BJ (cell line): ENCODE measurements at regions not wholly inside any gene's neighbourhood (a gene's known extent, or its start where the extent isn't known, plus 50 kb on each side); places are given as distances from the start of the nearest gene placed in this dataset.

Source experiments
- CTCF ChIA-PET: fragments of 350-600 bp; formaldehyde crosslinking; extraction: SDS; loops from one replicate; lab custom pipeline; 2021; ENCODE audit warnings: antibody characterized with exemption, inconsistent platforms; lab: Yijun Ruan, JAX
- POLR2A ChIA-PET: fragments of 300-600 bp; sonication (Branson Sonifier 250); formaldehyde crosslinking; extraction: SDS; loops from one replicate; lab custom pipeline; 2021; ENCODE audit warnings: antibody characterized with exemption; lab: Charles Lee
- DNase-seq: peaks from one replicate; pipeline ENCODE4 v3.0.0-alpha.2; 2011; ENCODE audit warnings: low read depth
- H3K27me3 ChIP-seq: 2 replicates; pipeline ENCODE4 v1.6.0; 2011; ENCODE audit warnings: low read length; ENCODE audit not compliant: control insufficient read depth, insufficient read depth
- H3K36me3 ChIP-seq: 2 replicates; pipeline ENCODE4 v1.5.1; 2011; ENCODE audit warnings: low read length; ENCODE audit not compliant: control insufficient read depth, insufficient read depth
- H3K4me3 ChIP-seq: 2 replicates; pipeline ENCODE4 v1.5.1; 2011; ENCODE audit warnings: low read depth, mild to moderate bottlenecking, control low read depth, low read length
- TF ChIP-seq, protein P1 (sequence below): IDR thresholded peaks from 2 replicates; pipeline ENCODE4 v1.5.1; 2011; ENCODE audit warnings: low read depth, mild to moderate bottlenecking, control low read depth, inconsistent platforms, low read length, moderate library complexity; ENCODE audit not compliant: insufficient read depth

DNA sequence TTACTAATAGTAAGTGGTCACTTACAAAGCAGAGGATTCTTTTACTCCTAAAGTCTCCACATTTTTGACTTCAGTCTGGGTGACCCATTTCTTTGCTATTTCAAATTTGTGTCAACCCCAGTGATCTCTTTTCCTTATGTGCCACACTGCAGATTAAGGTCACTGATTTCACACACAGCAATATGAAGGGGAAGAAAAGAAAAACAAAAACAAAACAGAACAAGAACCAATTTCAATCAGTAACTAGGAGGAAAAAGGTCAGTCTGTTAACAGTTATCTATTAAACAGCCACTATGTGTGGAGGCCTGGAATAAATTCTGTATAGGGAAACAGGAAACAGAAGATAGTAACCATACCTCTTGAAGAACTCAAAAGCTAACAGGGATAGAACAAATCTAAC, 72.0 kb upstream of the ACVR2A start:
- no peaks in the 10 kb centered on the region for H3K36me3 ChIP-seq
- H3K4me3 ChIP-seq = no peak overlapping the region
- no peaks in the 10 kb centered on the region for H3K27me3 ChIP-seq
- ChIA-PET CTCF (no interaction called here), POLR2A (no interaction called here)
- TF ChIP-seq, protein P1, sequence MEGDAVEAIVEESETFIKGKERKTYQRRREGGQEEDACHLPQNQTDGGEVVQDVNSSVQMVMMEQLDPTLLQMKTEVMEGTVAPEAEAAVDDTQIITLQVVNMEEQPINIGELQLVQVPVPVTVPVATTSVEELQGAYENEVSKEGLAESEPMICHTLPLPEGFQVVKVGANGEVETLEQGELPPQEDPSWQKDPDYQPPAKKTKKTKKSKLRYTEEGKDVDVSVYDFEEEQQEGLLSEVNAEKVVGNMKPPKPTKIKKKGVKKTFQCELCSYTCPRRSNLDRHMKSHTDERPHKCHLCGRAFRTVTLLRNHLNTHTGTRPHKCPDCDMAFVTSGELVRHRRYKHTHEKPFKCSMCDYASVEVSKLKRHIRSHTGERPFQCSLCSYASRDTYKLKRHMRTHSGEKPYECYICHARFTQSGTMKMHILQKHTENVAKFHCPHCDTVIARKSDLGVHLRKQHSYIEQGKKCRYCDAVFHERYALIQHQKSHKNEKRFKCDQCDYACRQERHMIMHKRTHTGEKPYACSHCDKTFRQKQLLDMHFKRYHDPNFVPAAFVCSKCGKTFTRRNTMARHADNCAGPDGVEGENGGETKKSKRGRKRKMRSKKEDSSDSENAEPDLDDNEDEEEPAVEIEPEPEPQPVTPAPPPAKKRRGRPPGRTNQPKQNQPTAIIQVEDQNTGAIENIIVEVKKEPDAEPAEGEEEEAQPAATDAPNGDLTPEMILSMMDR = no peak
- DNase-seq = no peak

DNA sequence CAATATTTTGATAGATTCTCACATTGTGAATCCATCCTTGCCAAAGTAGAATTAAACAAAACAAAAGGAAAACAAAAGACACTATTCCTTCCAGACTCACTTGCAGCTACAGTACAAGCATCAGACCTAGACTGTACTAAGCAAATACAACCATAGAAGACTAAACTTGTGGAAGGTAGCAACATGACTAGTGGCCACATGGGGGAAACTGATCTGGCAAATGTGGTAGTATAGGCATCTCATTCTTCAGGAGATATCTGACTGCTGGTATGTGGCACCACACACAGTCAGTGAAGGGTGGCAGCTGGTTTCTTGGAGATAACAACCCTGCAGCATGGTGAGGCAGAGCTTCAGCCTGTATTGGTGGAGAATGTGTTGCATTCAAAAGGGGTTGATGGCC, 81.0 kb upstream of the ACVR2A start:
- DNase-seq = no peak
- ChIA-PET CTCF (no interaction called here), POLR2A (no interaction called here)
- TF ChIP-seq, protein P1 = no peak
- Histone ChIP-seq H3K27me3 (no peaks in the 10 kb centered on the region), H3K36me3 (no peaks in the 10 kb centered on the region), H3K4me3 (no peak overlapping the region)

DNA sequence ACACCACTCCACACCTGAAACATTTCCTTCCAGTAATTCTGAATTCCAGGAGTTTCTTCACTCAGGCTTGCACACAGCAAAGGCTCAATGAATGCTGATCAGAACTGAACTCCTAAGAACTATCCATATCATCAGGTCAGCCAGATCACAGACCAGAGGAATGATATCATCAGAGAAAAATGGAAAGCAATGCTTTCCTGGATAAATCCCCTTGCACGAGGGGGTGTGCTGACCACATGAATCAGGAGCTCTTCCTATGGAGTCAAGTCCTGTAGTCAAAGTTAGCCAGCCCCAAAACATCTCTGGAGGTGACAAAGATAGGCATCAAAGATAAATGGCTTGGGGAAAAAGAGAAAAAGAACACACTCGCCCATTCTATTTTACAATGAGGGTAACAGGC, 83.8 kb upstream of the ACVR2A start:
- Histone ChIP-seq H3K36me3 (no peaks in the 10 kb centered on the region), H3K4me3 (no peak overlapping the region), H3K27me3 (no peaks in the 10 kb centered on the region)
- no peak for DNase-seq
- CTCF ChIA-PET = no interaction called here
- TF ChIP-seq, protein P1 = no peak
- POLR2A ChIA-PET = no interaction called here

DNA sequence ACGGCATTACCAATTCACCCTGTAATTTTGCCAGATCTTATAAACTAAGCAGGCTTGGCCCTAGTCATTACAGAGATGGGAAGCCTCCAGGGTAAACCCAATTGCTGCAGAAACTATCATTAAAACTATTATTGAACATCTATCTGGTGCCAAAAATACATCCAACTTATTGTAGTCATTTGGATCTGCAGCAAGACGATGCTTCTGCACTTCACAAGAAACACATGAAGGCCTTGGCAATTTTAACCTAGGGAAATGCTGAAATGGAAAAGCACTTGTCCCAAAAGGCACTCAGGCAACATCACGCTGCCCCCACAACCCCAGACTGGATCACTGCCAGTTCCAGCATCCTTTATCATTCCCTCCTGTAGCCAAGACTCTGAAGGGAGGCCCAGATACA, 85.3 kb upstream of the ACVR2A start:
- Histone ChIP-seq H3K4me3 (no peak overlapping the region), H3K27me3 (no peaks in the 10 kb centered on the region), H3K36me3 (no peaks in the 10 kb centered on the region)
- CTCF ChIA-PET = no interaction called here
- POLR2A ChIA-PET = no interaction called here
- TF ChIP-seq, protein P1 = no peak
- no peak for DNase-seq

DNA sequence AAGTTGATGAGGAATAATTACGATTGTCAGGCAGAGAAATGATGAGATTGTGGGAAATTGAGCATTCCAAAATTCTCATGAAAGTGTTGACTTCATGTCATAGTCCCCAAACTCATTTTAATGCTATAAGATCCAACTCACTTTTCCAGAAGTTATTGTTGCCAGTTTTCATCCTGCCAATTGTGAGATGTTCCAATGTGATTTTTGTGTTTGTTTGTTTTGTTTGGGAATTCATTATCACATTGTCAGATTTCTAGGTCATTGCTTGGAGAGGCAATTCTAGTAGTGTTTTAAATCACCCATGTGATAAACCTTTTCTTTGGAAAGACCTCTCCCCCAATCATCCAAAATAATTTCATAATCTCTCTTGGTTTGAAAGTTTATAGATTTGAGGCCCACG, 86.0 kb upstream of the ACVR2A start:
- Histone ChIP-seq H3K4me3 (no peak overlapping the region), H3K27me3 (no peaks in the 10 kb centered on the region), H3K36me3 (no peaks in the 10 kb centered on the region)
- ChIA-PET POLR2A (no interaction called here), CTCF (no interaction called here)
- TF ChIP-seq, protein P1 = no peak
- no peak for DNase-seq
